CD4-positive, alpha-beta T cell (primary cell): ENCODE measurements at regions not wholly inside any gene's neighbourhood (a gene's known extent, or its start where the extent isn't known, plus 50 kb on each side); places are given as distances from the start of the nearest gene placed in this dataset.
"Not testable (repeated sequence)": the region's sequence is repeated elsewhere in the genome, so short reads cannot be mapped to it uniquely, and the experiment has no call there.

Experiments
- ATAC-seq: fragments of 200-7000 bp; cut with Tn5 transposase; one replicate; pipeline ENCODE4 v1.10.0; 2022; ENCODE audit warnings: mild to moderate bottlenecking; ENCODE audit not compliant: poor library complexity
- CTCF ChIA-PET: fragments of 350-600 bp; sonication (Branson Sonifier 250); formaldehyde crosslinking; loops from one replicate; lab custom pipeline; 2021; ENCODE audit warnings: antibody characterized with exemption, inconsistent platforms; lab: Charles Lee
- POLR2A ChIA-PET: fragments of 350-600 bp; sonication (Branson Sonifier 250); formaldehyde crosslinking; loops from one replicate; lab custom pipeline; 2021; ENCODE audit warnings: antibody characterized with exemption, inconsistent platforms; lab: Charles Lee
- DNase-seq, 14 experiments: peaks; one replicate each; pipeline ENCODE4 v3.0.0-alpha.2; 2013 to 2020; ENCODE audit warnings: mixed read lengths in 2 of 14
- H3K27ac ChIP-seq, 2 donors: one replicate each; pipeline versions ENCODE4 v1.5.1 to v1.7.0; 2013; ENCODE audit warnings: low read length in 2 of 2, low read depth in 1 of 2, mild to moderate bottlenecking in 1 of 2
- H3K27me3 ChIP-seq, 2 experiments: 1 replicate in 1 of 2; 2 replicates in 1 of 2; pipeline versions ENCODE4 v1.6.1 to v1.7.0; 2013; ENCODE audit warnings: low read length in 2 of 2, control low read depth in 1 of 2, mild to moderate bottlenecking in 1 of 2, moderate library complexity in 1 of 2; ENCODE audit not compliant: insufficient read depth in 2 of 2, control insufficient read depth in 1 of 2
- H3K36me3 ChIP-seq: one replicate; pipeline ENCODE4 v1.6.1; 2013; ENCODE audit warnings: low read length, control low read depth; ENCODE audit not compliant: insufficient read depth
- H3K4me1 ChIP-seq: one replicate; pipeline ENCODE4 v1.6.1; 2013; ENCODE audit warnings: low read length, control low read depth; ENCODE audit not compliant: insufficient read depth
- H3K4me3 ChIP-seq: one replicate; pipeline ENCODE4 v1.5.1; 2013; ENCODE audit warnings: mild to moderate bottlenecking, low read length, moderate library complexity
- H3K9me3 ChIP-seq, 2 experiments: 1 replicate in 1 of 2; 2 replicates in 1 of 2; pipeline versions ENCODE4 v1.6.1 to v1.7.0; 2013; ENCODE audit warnings: low read length in 2 of 2, mild to moderate bottlenecking in 2 of 2, control low read depth in 1 of 2, moderate library complexity in 1 of 2; ENCODE audit not compliant: control insufficient read depth in 1 of 2, insufficient read depth in 1 of 2
- H3K27ac Mint-ChIP-seq: one replicate; pipeline ENCODE4 v1.8.0; 2020; ENCODE audit warnings: mixed read lengths
- H3K27me3 Mint-ChIP-seq: one replicate; pipeline ENCODE4 v1.8.0; 2021; ENCODE audit warnings: mixed read lengths
- H3K36me3 Mint-ChIP-seq: one replicate; pipeline ENCODE4 v1.8.0; 2021; ENCODE audit warnings: low read depth, mixed read lengths
- H3K4me1 Mint-ChIP-seq: one replicate; pipeline ENCODE4 v1.8.0; 2021; ENCODE audit warnings: low read depth, mixed read lengths
- H3K4me3 Mint-ChIP-seq: one replicate; pipeline ENCODE4 v1.8.0; 2020; ENCODE audit warnings: mild to moderate bottlenecking, mixed read lengths
- H3K9me3 Mint-ChIP-seq: one replicate; pipeline ENCODE4 v1.8.0; 2020; ENCODE audit warnings: mixed read lengths
- CTCF ChIP-seq: fragments of 200-600 bp; IDR thresholded peaks from one replicate; pipeline ENCODE4 v1.8.0; 2022; ENCODE audit warnings: antibody characterized with exemption, mild to moderate bottlenecking
- intact Hi-C, 2 experiments: fragments of 100-400 bp; cut with DNase I in 1 of 2; cut with micrococcal nuclease in 1 of 2; formaldehyde crosslinking; loops; one replicate each; pipeline versions ENCODE4 v1.15.1 to v1.9.0; 2023 to 2025; cut with DNase I, micrococcal nuclease

GRCh38 chr17:27206447-27206846 is 87.5 kb upstream of the WSB1 start:
- H3K4me1 Mint-ChIP-seq = no peaks in the 10 kb centered on the region
- POLR2A ChIA-PET = no interaction called here
- H3K4me3 Mint-ChIP-seq = no peak overlapping the region
- DNase-seq = no peak
- Histone ChIP-seq H3K9me3 (no peaks in the 10 kb centered on the region), H3K4me3 (no peak overlapping the region), H3K27me3 (no peaks in the 10 kb centered on the region), H3K36me3 (no peaks in the 10 kb centered on the region), H3K4me1 (no peaks in the 10 kb centered on the region), H3K27ac (no peak overlapping the region)
- TF ChIP-seq CTCF = no peak
- peaks cover 9% of the 10 kb centered on the region for H3K27me3 Mint-ChIP-seq
- CTCF ChIA-PET = interaction anchor here (1.6 kb wide), 1 partner anchor 13 kb away, joined by 3 read pairs; no protein-coding TSS in a partner anchor
- intact Hi-C loops = no loop called here
- peaks cover 3% of the 10 kb centered on the region for H3K9me3 Mint-ChIP-seq
- ATAC-seq = no peak
- H3K36me3 Mint-ChIP-seq = no peaks in the 10 kb centered on the region
- no peak overlapping the region for H3K27ac Mint-ChIP-seq

GRCh38 chr17:27207073-27207513 is 86.8 kb upstream of the WSB1 start:
- Histone ChIP-seq H3K27me3 (no peaks in the 10 kb centered on the region), H3K4me3 (no peak overlapping the region), H3K4me1 (no peaks in the 10 kb centered on the region), H3K36me3 (no peaks in the 10 kb centered on the region), H3K27ac (no peak overlapping the region), H3K9me3 (no peaks in the 10 kb centered on the region)
- POLR2A ChIA-PET = no interaction called here
- no peak overlapping the region for H3K27ac Mint-ChIP-seq
- TF ChIP-seq CTCF = no peak
- H3K4me3 Mint-ChIP-seq = no peak overlapping the region
- ATAC-seq (no peak), DNase-seq (peak in 2 of 14 experiments; percentile 17 to 26)
- intact Hi-C loops = no loop called here
- peaks cover 9% of the 10 kb centered on the region for H3K27me3 Mint-ChIP-seq
- no peaks in the 10 kb centered on the region for H3K36me3 Mint-ChIP-seq
- H3K4me1 Mint-ChIP-seq = no peaks in the 10 kb centered on the region
- H3K9me3 Mint-ChIP-seq = peaks cover 3% of the 10 kb centered on the region
- CTCF ChIA-PET = no interaction called here

- H3K9me3 Mint-ChIP-seq, H3K36me3 Mint-ChIP-seq, DNase-seq, ATAC-seq, H3K27ac Mint-ChIP-seq, intact Hi-C loops, H3K4me1 Mint-ChIP-seq, H3K4me3 Mint-ChIP-seq, POLR2A ChIA-PET, H3K27ac ChIP-seq, H3K9me3 ChIP-seq, CTCF ChIA-PET, H3K4me3 ChIP-seq, H3K27me3 ChIP-seq, H3K27me3 Mint-ChIP-seq, H3K4me1 ChIP-seq, H3K36me3 ChIP-seq: not testable (repeated sequence)
These were observed 85.5 kb upstream of the WSB1 start for GRCh38 chr17:27208370-27208769.

- CTCF ChIA-PET = no interaction called here
- Histone ChIP-seq H3K4me1 (no peaks in the 10 kb centered on the region), H3K9me3 (no peaks in the 10 kb centered on the region), H3K4me3 (no peak overlapping the region), H3K36me3 (no peaks in the 10 kb centered on the region), H3K27me3 (no peaks in the 10 kb centered on the region), H3K27ac (no peak overlapping the region)
- TF ChIP-seq CTCF = no peak
- intact Hi-C loops = no loop called here
- Mint-ChIP-seq H3K27ac (no peak overlapping the region), H3K9me3 (peaks cover 3% of the 10 kb centered on the region), H3K4me3 (no peak overlapping the region), H3K4me1 (no peaks in the 10 kb centered on the region), H3K27me3 (no peaks in the 10 kb centered on the region), H3K36me3 (no peaks in the 10 kb centered on the region)
- ATAC-seq (no peak), DNase-seq (no peak)
- POLR2A ChIA-PET = no interaction called here
These were observed 84.6 kb upstream of the WSB1 start for GRCh38 chr17:27209316-27209715.

GRCh38 chr17:27210809-27211208 is 83.1 kb upstream of the WSB1 start:
- H3K36me3 ChIP-seq, intact Hi-C loops, H3K27ac ChIP-seq, H3K27me3 ChIP-seq, H3K27me3 Mint-ChIP-seq, H3K4me1 ChIP-seq, ATAC-seq, H3K4me3 ChIP-seq, H3K9me3 Mint-ChIP-seq, H3K4me1 Mint-ChIP-seq, CTCF ChIA-PET, DNase-seq, H3K4me3 Mint-ChIP-seq, H3K9me3 ChIP-seq, POLR2A ChIA-PET, H3K36me3 Mint-ChIP-seq, H3K27ac Mint-ChIP-seq: not testable (repeated sequence)
